ENCODE measurements at regions not wholly inside any gene's neighbourhood (a gene's known extent, or its start where the extent isn't known, plus 50 kb on each side); places are given as distances from the start of the nearest gene placed in this dataset.

DNA sequence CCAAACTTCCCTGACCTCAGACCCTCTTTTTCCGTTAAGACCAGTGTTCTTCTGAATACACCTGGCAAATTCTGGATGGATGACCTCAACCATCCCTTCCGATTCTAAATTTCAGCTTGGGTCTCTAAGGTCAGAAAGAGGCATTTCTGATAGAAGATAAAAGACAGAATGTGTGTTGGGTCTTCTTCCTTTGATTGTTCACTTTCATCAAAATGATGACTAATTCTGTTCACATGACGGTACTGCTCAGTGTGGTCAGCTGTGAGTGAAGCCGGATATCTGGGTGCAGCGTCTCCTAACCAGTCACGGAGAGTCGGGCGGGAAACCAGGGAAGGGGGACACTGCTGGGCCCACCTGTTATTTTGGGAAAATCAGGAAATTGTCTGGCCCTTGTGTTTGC lies 151.6 kb upstream of the NAV2 start:
- TF ChIP-seq EZH2 (IDR thresholded peaks at IDR 0.05; ENCODE audit: borderline replicate concordance, low read length), result no peak
- TF ChIP-seq, protein P1, sequence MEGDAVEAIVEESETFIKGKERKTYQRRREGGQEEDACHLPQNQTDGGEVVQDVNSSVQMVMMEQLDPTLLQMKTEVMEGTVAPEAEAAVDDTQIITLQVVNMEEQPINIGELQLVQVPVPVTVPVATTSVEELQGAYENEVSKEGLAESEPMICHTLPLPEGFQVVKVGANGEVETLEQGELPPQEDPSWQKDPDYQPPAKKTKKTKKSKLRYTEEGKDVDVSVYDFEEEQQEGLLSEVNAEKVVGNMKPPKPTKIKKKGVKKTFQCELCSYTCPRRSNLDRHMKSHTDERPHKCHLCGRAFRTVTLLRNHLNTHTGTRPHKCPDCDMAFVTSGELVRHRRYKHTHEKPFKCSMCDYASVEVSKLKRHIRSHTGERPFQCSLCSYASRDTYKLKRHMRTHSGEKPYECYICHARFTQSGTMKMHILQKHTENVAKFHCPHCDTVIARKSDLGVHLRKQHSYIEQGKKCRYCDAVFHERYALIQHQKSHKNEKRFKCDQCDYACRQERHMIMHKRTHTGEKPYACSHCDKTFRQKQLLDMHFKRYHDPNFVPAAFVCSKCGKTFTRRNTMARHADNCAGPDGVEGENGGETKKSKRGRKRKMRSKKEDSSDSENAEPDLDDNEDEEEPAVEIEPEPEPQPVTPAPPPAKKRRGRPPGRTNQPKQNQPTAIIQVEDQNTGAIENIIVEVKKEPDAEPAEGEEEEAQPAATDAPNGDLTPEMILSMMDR (IDR thresholded peaks at IDR 0.05; ENCODE audit: low read length), result no peak

Measured in OCI-LY1 (cell line).